ENCODE measurements at regions not wholly inside any gene's neighbourhood (a gene's known extent, or its start where the extent isn't known, plus 50 kb on each side); places are given as distances from the start of the nearest gene placed in this dataset.

- H3K4me1 Mint-ChIP-seq (ENCODE audit: low read depth): no peaks in the 10 kb centered on the region
- no peaks in the 10 kb centered on the region for H3K36me3 Mint-ChIP-seq (ENCODE audit: low read depth)
- H3K4me3 Mint-ChIP-seq: no peak overlapping the region
- H3K27me3 Mint-ChIP-seq (ENCODE audit: low read depth): no peaks in the 10 kb centered on the region
- H3K27ac Mint-ChIP-seq: no peak overlapping the region
- DNase-seq (ENCODE audit: low spot score): no peak
- no peaks in the 10 kb centered on the region for H3K9me3 Mint-ChIP-seq
Measured at GRCh38 chr5:153096381-153096780, 394.1 kb upstream of the GRIA1 start.

- Mint-ChIP-seq H3K9me3 (peaks cover 1% of the 10 kb centered on the region), H3K27me3 (ENCODE audit: low read depth) (no peaks in the 10 kb centered on the region), H3K36me3 (ENCODE audit: low read depth) (no peaks in the 10 kb centered on the region), H3K4me3 (no peak overlapping the region), H3K27ac (no peak overlapping the region), H3K4me1 (ENCODE audit: low read depth) (no peaks in the 10 kb centered on the region)
- no peak for DNase-seq (ENCODE audit: low spot score)
Measured at GRCh38 chr5:153099328-153099727, 391.1 kb upstream of the GRIA1 start.

GRCh38 chr5:153101235-153102180 is 389.0 kb upstream of the GRIA1 start:
- H3K4me3 Mint-ChIP-seq: no peak overlapping the region
- no peaks in the 10 kb centered on the region for H3K36me3 Mint-ChIP-seq (ENCODE audit: low read depth)
- no peaks in the 10 kb centered on the region for H3K27me3 Mint-ChIP-seq (ENCODE audit: low read depth)
- H3K27ac Mint-ChIP-seq: no peak overlapping the region
- no peaks in the 10 kb centered on the region for H3K4me1 Mint-ChIP-seq (ENCODE audit: low read depth)
- H3K9me3 Mint-ChIP-seq: peaks cover 5% of the 10 kb centered on the region
- no peak for DNase-seq (ENCODE audit: low spot score)

- no peaks in the 10 kb centered on the region for H3K27me3 Mint-ChIP-seq (ENCODE audit: low read depth)
- no peaks in the 10 kb centered on the region for H3K4me1 Mint-ChIP-seq (ENCODE audit: low read depth)
- H3K36me3 Mint-ChIP-seq (ENCODE audit: low read depth): no peaks in the 10 kb centered on the region
- no peak for DNase-seq (ENCODE audit: low spot score)
- peaks cover 2% of the 10 kb centered on the region for H3K9me3 Mint-ChIP-seq
- no peak overlapping the region for H3K27ac Mint-ChIP-seq
- H3K4me3 Mint-ChIP-seq: no peak overlapping the region
Measured at GRCh38 chr5:153116916-153117315, 373.6 kb upstream of the GRIA1 start.

- no peak for DNase-seq (ENCODE audit: low spot score)
- Mint-ChIP-seq H3K27ac (no peak overlapping the region), H3K4me3 (no peak overlapping the region), H3K4me1 (ENCODE audit: low read depth) (no peaks in the 10 kb centered on the region), H3K36me3 (ENCODE audit: low read depth) (no peaks in the 10 kb centered on the region), H3K27me3 (ENCODE audit: low read depth) (no peaks in the 10 kb centered on the region), H3K9me3 (peaks cover 2% of the 10 kb centered on the region)
Measured at GRCh38 chr5:153118018-153118417, 372.5 kb upstream of the GRIA1 start.

GRCh38 chr5:153122403-153122802 is 368.1 kb upstream of the GRIA1 start:
- DNase-seq (ENCODE audit: low spot score): no peak
- no peak overlapping the region for H3K4me3 Mint-ChIP-seq
- H3K9me3 Mint-ChIP-seq: no peaks in the 10 kb centered on the region
- no peak overlapping the region for H3K27ac Mint-ChIP-seq
- H3K36me3 Mint-ChIP-seq (ENCODE audit: low read depth): no peaks in the 10 kb centered on the region
- no peaks in the 10 kb centered on the region for H3K27me3 Mint-ChIP-seq (ENCODE audit: low read depth)
- H3K4me1 Mint-ChIP-seq (ENCODE audit: low read depth): no peaks in the 10 kb centered on the region

- Mint-ChIP-seq H3K9me3 (no peaks in the 10 kb centered on the region), H3K4me1 (ENCODE audit: low read depth) (no peaks in the 10 kb centered on the region), H3K36me3 (ENCODE audit: low read depth) (no peaks in the 10 kb centered on the region), H3K27me3 (ENCODE audit: low read depth) (no peaks in the 10 kb centered on the region), H3K4me3 (no peak overlapping the region), H3K27ac (no peak overlapping the region)
- no peak for DNase-seq (ENCODE audit: low spot score)
Measured at GRCh38 chr5:153130296-153130695, 360.2 kb upstream of the GRIA1 start.

GRCh38 chr5:153135411-153135810 is 355.1 kb upstream of the GRIA1 start:
- no peak for DNase-seq (ENCODE audit: low spot score)
- no peaks in the 10 kb centered on the region for H3K36me3 Mint-ChIP-seq (ENCODE audit: low read depth)
- no peak overlapping the region for H3K4me3 Mint-ChIP-seq
- no peak overlapping the region for H3K27ac Mint-ChIP-seq
- no peaks in the 10 kb centered on the region for H3K27me3 Mint-ChIP-seq (ENCODE audit: low read depth)
- peaks cover 4% of the 10 kb centered on the region for H3K9me3 Mint-ChIP-seq
- no peaks in the 10 kb centered on the region for H3K4me1 Mint-ChIP-seq (ENCODE audit: low read depth)

- no peak for DNase-seq (ENCODE audit: low spot score)
- Mint-ChIP-seq H3K4me1 (ENCODE audit: low read depth) (no peaks in the 10 kb centered on the region), H3K4me3 (no peak overlapping the region), H3K27me3 (ENCODE audit: low read depth) (no peaks in the 10 kb centered on the region), H3K9me3 (peaks cover 4% of the 10 kb centered on the region), H3K36me3 (ENCODE audit: low read depth) (no peaks in the 10 kb centered on the region), H3K27ac (no peak overlapping the region)
Measured at GRCh38 chr5:153136910-153137614, 353.4 kb upstream of the GRIA1 start.

- no peak for DNase-seq (ENCODE audit: low spot score)
- Mint-ChIP-seq H3K27ac (no peak overlapping the region), H3K27me3 (ENCODE audit: low read depth) (no peaks in the 10 kb centered on the region)
Measured at GRCh38 chr5:153147891-153148623, 342.4 kb upstream of the GRIA1 start.

GRCh38 chr5:153148624-153148976 is 341.9 kb upstream of the GRIA1 start:
- DNase-seq (ENCODE audit: low spot score): no peak
- H3K27ac Mint-ChIP-seq: no peak overlapping the region
- H3K9me3 Mint-ChIP-seq: peaks cover 5% of the 10 kb centered on the region
- no peak overlapping the region for H3K4me3 Mint-ChIP-seq
- no peaks in the 10 kb centered on the region for H3K36me3 Mint-ChIP-seq (ENCODE audit: low read depth)
- H3K27me3 Mint-ChIP-seq (ENCODE audit: low read depth): no peaks in the 10 kb centered on the region
- H3K4me1 Mint-ChIP-seq (ENCODE audit: low read depth): no peaks in the 10 kb centered on the region

More at GRCh38 chr5:153147891-153148623, 342.4 kb upstream of the GRIA1 start:
- Mint-ChIP-seq H3K36me3 (ENCODE audit: low read depth) (no peaks in the 10 kb centered on the region), H3K4me3 (no peak overlapping the region), H3K9me3 (peaks cover 6% of the 10 kb centered on the region), H3K4me1 (ENCODE audit: low read depth) (no peaks in the 10 kb centered on the region)

GRCh38 chr5:153151558-153151957 is 338.9 kb upstream of the GRIA1 start:
- Mint-ChIP-seq H3K36me3 (ENCODE audit: low read depth) (no peaks in the 10 kb centered on the region), H3K4me3 (no peak overlapping the region), H3K27me3 (ENCODE audit: low read depth) (no peaks in the 10 kb centered on the region), H3K27ac (no peak overlapping the region), H3K4me1 (ENCODE audit: low read depth) (no peaks in the 10 kb centered on the region), H3K9me3 (no peaks in the 10 kb centered on the region)
- DNase-seq (ENCODE audit: low spot score): no peak

- Mint-ChIP-seq H3K27me3 (ENCODE audit: low read depth) (no peaks in the 10 kb centered on the region), H3K9me3 (no peaks in the 10 kb centered on the region), H3K4me1 (ENCODE audit: low read depth) (no peaks in the 10 kb centered on the region), H3K4me3 (no peak overlapping the region), H3K36me3 (ENCODE audit: low read depth) (no peaks in the 10 kb centered on the region), H3K27ac (no peak overlapping the region)
- no peak for DNase-seq (ENCODE audit: low spot score)
Measured at GRCh38 chr5:153153086-153153485, 337.4 kb upstream of the GRIA1 start.

- no peaks in the 10 kb centered on the region for H3K27me3 Mint-ChIP-seq (ENCODE audit: low read depth)
- no peak for DNase-seq (ENCODE audit: low spot score)
Measured at GRCh38 chr5:153157156-153157555, 333.3 kb upstream of the GRIA1 start.

More at GRCh38 chr5:153157156-153157555, 333.3 kb upstream of the GRIA1 start:
- H3K27ac Mint-ChIP-seq: no peak overlapping the region
- no peaks in the 10 kb centered on the region for H3K36me3 Mint-ChIP-seq (ENCODE audit: low read depth)
- no peaks in the 10 kb centered on the region for H3K4me1 Mint-ChIP-seq (ENCODE audit: low read depth)
- H3K4me3 Mint-ChIP-seq: no peak overlapping the region
- H3K9me3 Mint-ChIP-seq: no peaks in the 10 kb centered on the region
